Activated CD4-positive, alpha-beta T cell treated with anti-CD3 and anti-CD28 coated beads, Interleukin-10, Interleukin-2, amounts not matched to agents 100 ng/mL and 50 ng/mL, durations not matched to agents 16 hours and 8 hours (primary cell): ENCODE measurements at regions not wholly inside any gene's neighbourhood (a gene's known extent, or its start where the extent isn't known, plus 50 kb on each side); places are given as distances from the start of the nearest gene placed in this dataset.

Source experiments
- DNase-seq: peaks from one replicate; pipeline ENCODE4 v3.0.0-alpha.2; 2020

DNA sequence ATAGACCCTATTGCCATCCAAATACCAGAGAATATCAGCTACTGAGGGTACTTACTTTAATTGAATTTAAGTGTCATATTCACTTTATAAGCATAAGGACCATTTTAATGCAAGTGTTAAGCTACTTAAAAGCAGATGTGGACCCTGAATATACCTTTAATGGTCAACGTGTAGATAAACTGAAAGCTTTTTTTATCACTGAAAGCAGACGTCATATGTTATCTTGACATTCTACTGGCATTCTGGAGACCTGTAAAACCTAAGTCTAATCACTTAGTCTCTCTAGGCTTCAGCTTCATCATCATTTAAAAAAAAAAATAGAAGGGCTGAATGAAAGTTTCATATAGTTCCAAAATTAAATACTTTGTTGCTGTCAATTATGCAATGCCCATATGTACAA is 116.5 kb downstream of the ELAPOR2 start:
- no peak for DNase-seq

GRCh38 chr7:86942081-86942480 is 117.4 kb downstream of the ELAPOR2 start:
- no peak for DNase-seq

DNA sequence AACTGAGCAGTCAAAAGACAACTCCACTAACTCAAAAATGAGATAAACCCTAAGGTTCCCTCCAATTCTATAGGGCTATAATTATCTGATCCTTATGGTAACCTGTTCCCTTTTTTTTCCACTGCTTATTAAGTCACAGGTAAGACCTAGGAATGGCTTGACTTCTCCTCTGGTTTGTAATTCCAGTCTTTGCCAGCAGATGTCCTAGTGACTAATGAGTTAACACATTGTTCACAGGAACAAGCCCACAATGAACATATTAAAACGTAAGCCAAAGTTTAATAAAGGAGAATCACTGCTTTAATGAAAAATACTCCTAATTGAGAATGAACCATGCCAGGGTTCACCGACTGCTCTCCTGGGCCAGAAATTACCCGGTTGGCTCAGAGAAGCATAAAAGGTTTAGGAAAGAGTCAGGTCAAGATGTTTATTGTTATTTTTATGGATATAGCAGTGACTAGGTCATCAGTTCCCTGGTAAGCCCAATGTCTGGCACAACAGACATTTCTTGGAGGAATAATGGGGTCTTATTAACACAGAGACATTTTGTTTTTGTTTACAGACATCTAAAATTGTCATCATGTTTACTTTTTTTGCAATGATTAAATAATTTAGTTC is 120.1 kb downstream of the ELAPOR2 start:
- DNase-seq, result peak; percentile 59

DNA sequence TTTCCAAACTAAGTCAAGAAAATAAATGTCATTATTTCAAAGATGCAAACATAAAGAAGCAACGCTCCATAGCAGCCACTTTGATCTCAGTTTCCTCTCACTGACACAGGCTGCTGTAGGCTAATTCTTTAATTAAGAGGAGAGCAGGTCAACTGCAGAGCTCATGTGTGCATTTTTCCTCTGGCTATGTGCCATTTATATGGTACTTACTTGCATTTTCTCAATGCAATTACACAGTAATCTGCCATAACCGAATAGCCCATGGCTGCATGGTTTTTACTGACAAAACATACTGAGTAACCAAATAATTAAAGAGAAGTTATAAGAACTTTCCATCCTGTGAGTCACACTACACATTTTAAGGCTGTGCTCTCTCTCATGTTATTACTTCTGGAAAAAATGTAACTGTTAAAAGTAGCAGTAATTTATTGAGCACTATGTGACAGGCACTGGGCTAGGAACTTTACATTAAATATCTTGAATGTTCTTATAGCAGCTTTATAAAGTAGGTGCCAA is 122.0 kb downstream of the ELAPOR2 start:
- no peak for DNase-seq

DNA sequence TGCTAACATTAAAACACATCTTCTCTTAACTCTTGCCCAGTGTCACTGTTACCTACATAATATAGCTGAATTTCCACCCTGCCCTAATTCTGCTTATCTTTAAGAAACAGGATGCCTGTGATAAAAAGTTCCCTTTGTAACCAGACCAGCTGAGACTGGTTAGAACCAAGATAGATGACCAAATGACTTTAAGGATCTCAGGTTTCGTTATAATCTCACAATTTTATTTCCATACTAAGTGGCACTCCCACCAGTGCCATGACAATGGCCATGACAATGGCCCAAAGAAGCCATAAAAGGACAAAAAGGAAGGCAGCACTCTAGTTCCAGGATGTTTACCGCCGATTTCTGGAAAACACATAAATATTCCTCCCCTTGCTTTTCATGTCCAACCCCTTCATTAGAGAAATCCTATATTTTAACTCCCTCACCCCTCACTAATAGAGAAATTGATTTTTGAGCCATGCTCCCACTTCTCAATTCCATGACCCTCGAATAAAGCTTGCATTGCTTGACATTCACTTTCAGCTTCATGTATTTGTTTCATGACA is 126.1 kb downstream of the ELAPOR2 start:
- DNase-seq, result no peak

- no peak for DNase-seq
Measured at GRCh38 chr7:86932038-86932512, 127.4 kb downstream of the ELAPOR2 start.

DNA sequence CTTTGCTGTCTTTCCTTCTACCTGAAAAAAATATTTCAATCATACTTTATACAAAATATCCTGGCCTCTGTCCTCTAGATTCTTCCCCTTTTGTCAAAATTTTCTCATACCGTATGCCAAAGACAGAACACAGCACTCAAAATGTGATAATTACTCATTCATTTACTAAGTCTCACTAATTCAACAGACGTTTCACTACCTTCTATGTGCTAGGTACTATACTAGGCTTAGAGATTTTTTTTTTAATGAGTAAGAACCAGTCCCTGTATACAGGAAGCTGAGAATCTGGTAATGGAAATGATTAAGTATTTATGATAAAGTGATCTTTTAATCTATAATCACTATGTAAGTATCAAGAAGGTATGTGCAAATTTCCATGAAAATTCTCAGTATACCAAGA is 128.0 kb downstream of the ELAPOR2 start:
- DNase-seq, result peak; percentile 6

DNA sequence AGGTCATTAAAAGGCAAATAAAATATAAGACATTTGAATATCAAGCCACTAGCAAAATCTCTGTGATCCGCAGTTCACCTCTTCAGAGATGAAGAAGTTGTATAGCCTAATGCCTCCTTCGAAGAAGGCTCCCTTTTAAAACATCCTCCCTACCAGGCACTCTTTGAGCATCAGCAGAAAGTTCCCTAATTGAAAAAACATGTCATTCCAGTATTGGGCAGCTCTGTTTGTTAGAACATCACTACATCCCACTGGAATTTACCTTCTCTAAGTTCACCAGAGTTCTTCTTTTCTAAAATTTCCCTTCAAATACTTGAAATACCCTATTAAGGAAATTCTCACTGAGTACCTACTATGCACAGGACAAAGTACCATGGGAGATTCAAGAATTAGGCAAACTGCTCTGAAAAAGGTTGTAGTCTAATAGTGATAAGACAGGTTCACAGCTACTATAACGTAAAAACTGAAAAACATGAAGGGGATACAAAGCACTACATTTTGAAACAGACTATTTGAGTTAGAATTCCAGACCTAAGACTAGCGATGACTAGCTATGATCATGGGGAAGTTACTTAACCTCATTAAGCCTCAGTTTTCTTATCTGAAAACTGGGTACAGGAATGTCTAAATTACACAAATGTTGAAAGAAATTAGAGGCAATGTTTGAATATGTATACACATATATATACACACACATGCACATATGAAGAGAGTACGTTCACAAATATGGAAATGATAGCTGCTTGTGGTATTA is 128.7 kb downstream of the ELAPOR2 start:
- no peak for DNase-seq

DNA sequence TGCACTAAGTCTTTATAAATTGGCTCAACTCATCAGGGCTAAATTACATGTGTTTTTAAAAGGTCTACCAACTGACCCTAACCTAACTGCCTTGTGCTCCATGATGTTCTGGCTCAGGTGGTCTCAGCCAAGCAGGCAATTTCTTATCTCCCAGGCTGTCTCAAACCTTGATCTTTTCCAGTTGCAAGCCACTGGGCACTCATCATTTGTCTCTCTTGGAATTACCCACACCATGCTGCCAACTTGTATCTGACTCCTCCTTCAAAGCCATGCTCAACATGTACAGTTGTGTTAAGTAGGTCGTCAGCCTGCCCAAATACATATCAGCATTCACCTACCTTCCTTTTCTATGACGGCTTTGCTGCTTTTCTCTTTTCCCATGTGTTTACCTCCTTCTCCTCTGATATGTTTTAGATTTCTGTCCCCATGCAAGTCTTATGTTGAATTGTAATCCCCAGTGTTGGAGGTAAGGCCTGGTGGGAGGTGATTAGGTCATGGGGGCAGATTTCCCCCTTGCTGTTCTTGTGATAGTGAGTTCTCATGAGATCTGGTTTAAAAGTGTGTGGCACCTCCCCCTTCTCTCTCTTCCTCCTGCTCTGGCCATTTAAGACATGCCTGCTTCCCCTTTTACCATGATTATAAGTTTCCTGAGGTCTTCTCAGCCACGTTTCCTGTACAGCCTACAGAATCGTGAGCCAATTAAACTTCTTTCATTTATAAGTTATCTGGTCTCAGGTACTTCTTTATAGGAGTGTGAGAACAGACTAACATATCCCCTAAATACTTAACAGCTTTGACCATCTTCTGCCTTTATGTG is 130.0 kb downstream of the ELAPOR2 start:
- no peak for DNase-seq

DNA sequence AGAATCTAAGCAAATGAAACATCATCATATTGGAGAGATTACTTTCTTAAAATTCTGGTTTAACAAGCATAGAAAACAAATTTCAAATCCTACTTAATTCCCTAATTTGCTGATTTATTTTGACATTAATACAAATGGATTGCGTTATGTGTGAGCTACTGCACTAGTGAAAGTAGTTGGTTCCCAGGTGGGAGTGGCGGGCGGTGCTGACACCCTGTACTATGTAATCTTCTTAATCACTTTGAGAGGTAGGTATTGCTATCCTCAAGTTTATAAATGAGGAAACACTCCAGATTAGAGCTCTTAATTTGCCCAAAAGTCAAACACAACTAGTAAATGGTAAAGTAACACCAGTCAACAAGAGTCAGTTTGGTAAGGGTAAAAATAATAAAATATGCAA is 131.1 kb downstream of the ELAPOR2 start:
- no peak for DNase-seq

DNA sequence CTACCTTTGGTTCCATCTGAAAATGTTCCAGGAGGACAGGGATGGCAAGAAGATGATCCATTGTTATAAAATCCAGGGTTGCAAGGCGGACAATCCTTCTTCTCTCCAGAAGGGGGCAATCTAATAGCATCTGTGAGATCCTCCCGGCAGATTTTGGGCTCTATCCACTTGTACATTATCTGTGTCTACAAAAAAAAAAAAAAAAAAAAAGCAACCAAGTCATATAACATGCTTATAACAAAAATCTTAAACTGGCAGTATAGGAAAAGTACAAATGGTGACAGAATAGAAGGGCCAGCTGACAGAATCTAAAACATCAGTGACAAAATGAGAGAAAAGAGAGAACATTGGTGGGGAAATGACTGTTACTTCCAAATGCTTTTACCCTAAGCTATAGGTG is 132.7 kb downstream of the ELAPOR2 start:
- peak; percentile 52 for DNase-seq

DNA sequence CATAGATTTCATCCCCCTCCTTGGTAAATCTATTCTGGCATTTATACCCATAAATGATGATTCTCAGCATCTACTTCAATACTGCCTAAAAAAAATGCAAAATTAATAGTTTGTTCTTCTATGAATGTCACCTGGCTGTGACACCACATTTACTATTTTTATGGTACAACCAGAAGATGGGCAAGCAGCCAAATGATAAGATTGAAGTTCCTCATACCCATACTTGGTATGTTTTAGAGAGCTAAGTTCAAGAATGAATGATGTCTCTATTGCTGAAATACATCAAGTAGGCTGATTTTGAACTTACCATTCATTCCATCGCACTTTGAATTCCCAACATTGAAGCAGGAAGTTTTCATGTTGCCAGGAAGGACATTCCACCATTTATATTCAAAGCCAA is 134.2 kb downstream of the ELAPOR2 start:
- no peak for DNase-seq

DNA sequence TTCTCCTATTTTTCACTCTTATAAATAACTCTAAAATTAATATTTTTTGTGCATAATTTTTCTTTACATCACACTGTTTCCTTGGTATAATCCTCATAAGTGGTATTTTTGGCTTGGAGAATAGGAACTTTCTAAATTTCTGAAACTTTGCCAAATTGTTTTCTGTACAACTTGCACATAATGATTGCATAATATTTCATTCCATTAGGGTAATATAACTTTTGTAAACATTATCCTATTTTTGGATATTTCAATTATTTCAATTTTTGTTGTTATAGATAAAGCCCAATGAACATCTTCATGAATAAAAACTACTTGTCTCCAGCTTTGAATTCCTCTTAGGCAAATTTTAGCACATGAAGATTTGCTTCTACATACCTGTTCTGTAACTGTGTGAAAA is 135.9 kb downstream of the ELAPOR2 start:
- DNase-seq, result no peak

DNA sequence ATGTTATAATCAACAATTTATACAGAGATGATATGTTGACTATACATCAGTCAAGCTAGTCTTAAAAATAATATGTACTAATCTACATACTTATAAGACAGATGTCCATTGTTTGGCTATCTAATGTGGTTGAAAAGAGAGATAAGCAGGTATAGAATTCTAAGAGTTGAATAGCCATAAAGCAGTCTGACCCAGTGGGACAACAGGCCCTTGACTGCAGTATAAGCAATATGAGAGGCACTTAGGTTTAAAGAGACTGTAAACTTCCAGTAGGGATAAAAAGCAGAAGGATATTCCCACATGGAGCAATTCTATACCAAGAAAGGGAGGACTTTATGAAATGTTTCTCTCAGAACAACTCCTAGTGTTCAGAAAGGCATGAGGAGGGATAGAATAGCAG is 139.3 kb downstream of the ELAPOR2 start:
- DNase-seq, result no peak

GRCh38 chr7:86918245-86918644 is 141.2 kb downstream of the ELAPOR2 start:
- DNase-seq, result no peak

GRCh38 chr7:86916277-86916825 is 143.1 kb downstream of the ELAPOR2 start:
- DNase-seq, result no peak

DNA sequence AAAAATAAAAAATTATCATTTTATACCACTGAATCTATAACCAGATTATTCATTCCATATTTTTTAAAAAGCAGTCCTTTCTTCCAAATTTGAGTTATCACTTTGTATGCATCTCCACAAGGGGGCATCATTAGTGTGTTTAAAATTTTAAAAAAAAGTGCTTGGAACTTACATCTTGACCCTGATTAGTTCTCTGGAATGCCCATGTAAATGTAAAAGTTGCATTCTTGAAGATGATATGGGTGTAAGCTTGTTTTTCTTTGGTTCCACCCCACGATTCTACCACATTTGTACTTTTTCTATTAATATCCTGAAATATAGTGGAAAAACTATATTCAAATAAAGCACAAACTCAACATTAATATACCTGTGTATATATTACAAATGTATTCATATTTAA is 144.9 kb downstream of the ELAPOR2 start:
- DNase-seq, result peak; percentile 9
